ENCODE measurements at regions not wholly inside any gene's neighbourhood (a gene's known extent, or its start where the extent isn't known, plus 50 kb on each side); places are given as distances from the start of the nearest gene placed in this dataset.

GRCh38 chr2:220278022-220278421, 650.6 kb downstream of the SLC4A3 start:
- no peak overlapping the region for H3K18ac ChIP-seq (ENCODE audit: low read length)
- no peak overlapping the region for H2BK5ac ChIP-seq (ENCODE audit: low read length)
- no peak for DNase-seq (ENCODE audit: low spot score)
- H3K14ac ChIP-seq (ENCODE audit: low read length): no peak overlapping the region
- no peaks in the 10 kb centered on the region for H3K9me3 ChIP-seq (replicated peaks in 1 of 2; ENCODE audit: control insufficient read depth in 2 of 2, insufficient read depth in 1 of 2, low read depth in 1 of 2, low read length in 2 of 2)
- H2BK12ac ChIP-seq (ENCODE audit: low read length): no peak overlapping the region
- no peak overlapping the region for H2BK120ac ChIP-seq (ENCODE audit: low read depth, low read length)
- H3K4ac ChIP-seq (ENCODE audit: low read length): no peak overlapping the region
- no peak overlapping the region for H3K27ac ChIP-seq (replicated peaks; ENCODE audit: low read length)
- no peak overlapping the region for H3K23ac ChIP-seq (ENCODE audit: low read depth, low read length, poor library complexity)
- H2AK5ac ChIP-seq (ENCODE audit: low read depth, low read length): no peak overlapping the region
- H3K4me2 ChIP-seq (ENCODE audit: insufficient read depth, low read length, poor library complexity, severe bottlenecking): no peak overlapping the region
- no peaks in the 10 kb centered on the region for H3K79me1 ChIP-seq (ENCODE audit: low read depth, low read length)
- H3K4me3 ChIP-seq (ENCODE audit: low read length in 2 of 2): no peak overlapping the region
- H3K27me3 ChIP-seq (ENCODE audit: control insufficient read depth in 3 of 3, insufficient read depth in 3 of 3, low read depth in 1 of 3, low read length in 3 of 3): no peaks in the 10 kb centered on the region
- no peak overlapping the region for H4K91ac ChIP-seq (ENCODE audit: low read depth, low read length, poor library complexity)
- WGBS, 2 donors (ENCODE audit: extremely low coverage in 2 of 2, insufficient read length in 2 of 2, insufficient replicate concordance in 1 of 2): no CpG with 5 or more reads among the region's 2 CpGs
- no peaks in the 10 kb centered on the region for H3K4me1 ChIP-seq (ENCODE audit: control insufficient read depth in 2 of 2, insufficient read depth in 1 of 2, low read depth in 1 of 2, low read length in 2 of 2)
- H2AFZ ChIP-seq (ENCODE audit: low read length): no peak overlapping the region
- H2BK15ac ChIP-seq (ENCODE audit: low read length): no peak overlapping the region
- no peak overlapping the region for H3K9ac ChIP-seq (ENCODE audit: low read depth, low read length, poor library complexity)
- H4K8ac ChIP-seq (ENCODE audit: low read depth, low read length): no peak overlapping the region
- no peaks in the 10 kb centered on the region for H3K36me3 ChIP-seq (replicated peaks in 1 of 2; ENCODE audit: control insufficient read depth in 2 of 2, insufficient read depth in 2 of 2, low read length in 2 of 2)

DNA sequence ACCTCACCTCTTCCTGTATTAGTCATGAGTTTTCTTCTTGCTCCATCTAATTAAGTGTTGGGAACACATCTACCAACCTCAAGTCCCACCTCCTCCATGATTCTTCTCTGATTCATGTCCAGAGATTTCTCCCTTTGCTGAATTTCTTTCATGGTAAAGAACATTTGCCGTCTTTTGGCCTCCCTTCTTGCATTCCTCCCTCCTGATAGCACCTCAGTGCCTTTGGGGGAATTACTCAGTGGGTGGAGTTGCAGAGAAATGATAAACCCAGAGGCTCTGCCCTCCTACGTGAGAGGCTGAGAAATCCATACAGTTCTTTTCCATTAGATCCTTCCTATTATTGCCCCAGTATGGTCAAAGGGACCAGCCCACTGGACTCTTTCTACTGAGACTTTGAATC, 651.9 kb downstream of the SLC4A3 start:
- no peak for DNase-seq (ENCODE audit: low spot score)
- no peak overlapping the region for H3K18ac ChIP-seq (ENCODE audit: low read length)
- H3K4me2 ChIP-seq (ENCODE audit: insufficient read depth, low read length, poor library complexity, severe bottlenecking): no peak overlapping the region
- no peak overlapping the region for H2BK15ac ChIP-seq (ENCODE audit: low read length)
- H4K8ac ChIP-seq (ENCODE audit: low read depth, low read length): no peak overlapping the region
- no peak overlapping the region for H3K14ac ChIP-seq (ENCODE audit: low read length)
- no peak overlapping the region for H2BK120ac ChIP-seq (ENCODE audit: low read depth, low read length)
- no CpG with 5 or more reads among the region's 2 CpGs for WGBS, 2 donors (ENCODE audit: extremely low coverage in 2 of 2, insufficient read length in 2 of 2, insufficient replicate concordance in 1 of 2)
- H3K4ac ChIP-seq (ENCODE audit: low read length): no peak overlapping the region
- no peak overlapping the region for H3K9ac ChIP-seq (ENCODE audit: low read depth, low read length, poor library complexity)
- no peak overlapping the region for H2AK5ac ChIP-seq (ENCODE audit: low read depth, low read length)
- no peak overlapping the region for H3K27ac ChIP-seq (replicated peaks; ENCODE audit: low read length)
- no peaks in the 10 kb centered on the region for H3K27me3 ChIP-seq (ENCODE audit: control insufficient read depth in 3 of 3, insufficient read depth in 3 of 3, low read depth in 1 of 3, low read length in 3 of 3)
- no peak overlapping the region for H2BK12ac ChIP-seq (ENCODE audit: low read length)
- no peak overlapping the region for H2BK5ac ChIP-seq (ENCODE audit: low read length)
- H3K4me3 ChIP-seq (ENCODE audit: low read length in 2 of 2): no peak overlapping the region
- no peaks in the 10 kb centered on the region for H3K4me1 ChIP-seq (ENCODE audit: control insufficient read depth in 2 of 2, insufficient read depth in 1 of 2, low read depth in 1 of 2, low read length in 2 of 2)
- no peak overlapping the region for H3K23ac ChIP-seq (ENCODE audit: low read depth, low read length, poor library complexity)
- H3K36me3 ChIP-seq (replicated peaks in 1 of 2; ENCODE audit: control insufficient read depth in 2 of 2, insufficient read depth in 2 of 2, low read length in 2 of 2): no peaks in the 10 kb centered on the region
- H2AFZ ChIP-seq (ENCODE audit: low read length): no peak overlapping the region
- no peak overlapping the region for H4K91ac ChIP-seq (ENCODE audit: low read depth, low read length, poor library complexity)
- no peaks in the 10 kb centered on the region for H3K9me3 ChIP-seq (replicated peaks in 1 of 2; ENCODE audit: control insufficient read depth in 2 of 2, insufficient read depth in 1 of 2, low read depth in 1 of 2, low read length in 2 of 2)
- no peaks in the 10 kb centered on the region for H3K79me1 ChIP-seq (ENCODE audit: low read depth, low read length)

DNA sequence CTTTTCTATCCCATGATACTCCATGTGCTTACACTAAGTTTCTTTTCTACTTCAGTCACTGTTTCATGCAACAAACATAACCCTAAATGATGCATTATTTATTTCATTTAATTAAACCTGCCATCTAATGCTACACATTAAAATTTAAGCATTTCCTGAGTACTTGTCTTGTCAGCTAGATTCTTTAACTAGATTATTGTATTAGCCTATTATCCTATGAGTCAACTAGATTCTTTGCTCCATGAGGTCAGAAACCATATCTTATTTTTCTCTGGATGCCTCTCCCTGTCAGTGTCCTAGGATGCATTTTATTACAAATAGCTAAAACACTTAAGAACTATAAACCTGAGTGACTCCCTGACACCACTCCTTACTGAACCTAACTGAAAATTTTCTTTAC, 652.4 kb downstream of the SLC4A3 start:
- H3K4me3 ChIP-seq (ENCODE audit: low read length in 2 of 2): no peak overlapping the region
- H2AK5ac ChIP-seq (ENCODE audit: low read depth, low read length): no peak overlapping the region
- H3K79me1 ChIP-seq (ENCODE audit: low read depth, low read length): no peaks in the 10 kb centered on the region
- H3K27ac ChIP-seq (replicated peaks; ENCODE audit: low read length): no peak overlapping the region
- no peaks in the 10 kb centered on the region for H3K27me3 ChIP-seq (ENCODE audit: control insufficient read depth in 3 of 3, insufficient read depth in 3 of 3, low read depth in 1 of 3, low read length in 3 of 3)
- H3K4ac ChIP-seq (ENCODE audit: low read length): no peak overlapping the region
- no peak overlapping the region for H2BK12ac ChIP-seq (ENCODE audit: low read length)
- H4K91ac ChIP-seq (ENCODE audit: low read depth, low read length, poor library complexity): no peak overlapping the region
- H3K23ac ChIP-seq (ENCODE audit: low read depth, low read length, poor library complexity): no peak overlapping the region
- H4K8ac ChIP-seq (ENCODE audit: low read depth, low read length): no peak overlapping the region
- H3K18ac ChIP-seq (ENCODE audit: low read length): no peak overlapping the region
- H3K9ac ChIP-seq (ENCODE audit: low read depth, low read length, poor library complexity): no peak overlapping the region
- no peak overlapping the region for H2BK5ac ChIP-seq (ENCODE audit: low read length)
- no peaks in the 10 kb centered on the region for H3K4me1 ChIP-seq (ENCODE audit: control insufficient read depth in 2 of 2, insufficient read depth in 1 of 2, low read depth in 1 of 2, low read length in 2 of 2)
- H3K4me2 ChIP-seq (ENCODE audit: insufficient read depth, low read length, poor library complexity, severe bottlenecking): no peak overlapping the region
- H2BK120ac ChIP-seq (ENCODE audit: low read depth, low read length): no peak overlapping the region
- no peaks in the 10 kb centered on the region for H3K9me3 ChIP-seq (replicated peaks in 1 of 2; ENCODE audit: control insufficient read depth in 2 of 2, insufficient read depth in 1 of 2, low read depth in 1 of 2, low read length in 2 of 2)
- H3K36me3 ChIP-seq (replicated peaks in 1 of 2; ENCODE audit: control insufficient read depth in 2 of 2, insufficient read depth in 2 of 2, low read length in 2 of 2): no peaks in the 10 kb centered on the region
- no peak overlapping the region for H2AFZ ChIP-seq (ENCODE audit: low read length)
- no peak overlapping the region for H2BK15ac ChIP-seq (ENCODE audit: low read length)
- no peak overlapping the region for H3K14ac ChIP-seq (ENCODE audit: low read length)
- DNase-seq (ENCODE audit: low spot score): no peak

DNA sequence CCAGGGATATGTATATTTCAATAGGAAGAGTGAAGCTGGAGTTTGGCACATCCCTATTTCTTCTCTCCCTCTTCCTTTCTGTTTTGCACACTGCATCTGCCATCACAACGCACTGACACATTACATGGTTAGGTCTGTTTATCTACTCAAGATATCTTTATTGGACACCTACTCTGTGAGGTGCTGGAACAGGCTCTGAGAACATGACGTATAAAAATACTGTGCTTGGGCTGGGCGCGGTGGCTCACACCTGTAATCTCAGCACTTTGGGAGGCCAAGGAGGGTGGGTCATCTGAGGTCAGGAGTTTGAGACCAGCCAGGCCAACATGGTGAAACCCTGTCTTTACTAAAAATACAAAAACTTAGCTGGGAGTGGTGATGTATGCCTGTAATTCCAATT, 653.3 kb downstream of the SLC4A3 start:
- WGBS, 2 donors (ENCODE audit: extremely low coverage in 2 of 2, insufficient read length in 2 of 2, insufficient replicate concordance in 1 of 2): no CpG with 5 or more reads among the region's 4 CpGs
- Histone ChIP-seq H3K4ac (ENCODE audit: low read length) (no peak overlapping the region), H3K79me1 (ENCODE audit: low read depth, low read length) (no peaks in the 10 kb centered on the region), H3K18ac (ENCODE audit: low read length) (no peak overlapping the region), H2BK12ac (ENCODE audit: low read length) (no peak overlapping the region), H4K91ac (ENCODE audit: low read depth, low read length, poor library complexity) (no peak overlapping the region), H3K27me3 (ENCODE audit: control insufficient read depth in 3 of 3, insufficient read depth in 3 of 3, low read depth in 1 of 3, low read length in 3 of 3) (no peaks in the 10 kb centered on the region), H2BK15ac (ENCODE audit: low read length) (no peak overlapping the region), H3K23ac (ENCODE audit: low read depth, low read length, poor library complexity) (no peak overlapping the region), H3K9me3 (replicated peaks in 1 of 2; ENCODE audit: control insufficient read depth in 2 of 2, insufficient read depth in 1 of 2, low read depth in 1 of 2, low read length in 2 of 2) (no peaks in the 10 kb centered on the region), H3K27ac (replicated peaks; ENCODE audit: low read length) (no peak overlapping the region), H3K4me3 (ENCODE audit: low read length in 2 of 2) (no peak overlapping the region), H3K9ac (ENCODE audit: low read depth, low read length, poor library complexity) (no peak overlapping the region), H3K4me2 (ENCODE audit: insufficient read depth, low read length, poor library complexity, severe bottlenecking) (no peak overlapping the region), H2AFZ (ENCODE audit: low read length) (no peak overlapping the region), H2BK5ac (ENCODE audit: low read length) (no peak overlapping the region), H3K36me3 (replicated peaks in 1 of 2; ENCODE audit: control insufficient read depth in 2 of 2, insufficient read depth in 2 of 2, low read length in 2 of 2) (no peaks in the 10 kb centered on the region), H2BK120ac (ENCODE audit: low read depth, low read length) (no peak overlapping the region), H2AK5ac (ENCODE audit: low read depth, low read length) (no peak overlapping the region), H3K4me1 (ENCODE audit: control insufficient read depth in 2 of 2, insufficient read depth in 1 of 2, low read depth in 1 of 2, low read length in 2 of 2) (no peaks in the 10 kb centered on the region), H3K14ac (ENCODE audit: low read length) (no peak overlapping the region), H4K8ac (ENCODE audit: low read depth, low read length) (no peak overlapping the region)
- no peak for DNase-seq (ENCODE audit: low spot score)

All from neuronal stem cell (in vitro differentiated cells).